ENCODE measurements at regions not wholly inside any gene's neighbourhood (a gene's known extent, or its start where the extent isn't known, plus 50 kb on each side); places are given as distances from the start of the nearest gene placed in this dataset.
"Not testable (repeated sequence)": the region's sequence is repeated elsewhere in the genome, so short reads cannot be mapped to it uniquely, and the experiment has no call there.

- Histone ChIP-seq H3K4me1 (no peaks in the 10 kb centered on the region), H3K27ac (no peak overlapping the region), H3K36me3 (no peaks in the 10 kb centered on the region), H3K4me3 (no peak overlapping the region), H3K27me3 (no peaks in the 10 kb centered on the region), H3K9me3 (no peaks in the 10 kb centered on the region)
- no peak for DNase-seq
- no peak for TF ChIP-seq CTCF (IDR thresholded peaks at IDR 0.05)
- intact Hi-C loops (cut with DNase I; ENCODE audit: low total_unique reads) = no loop called here
These were observed 142.4 kb downstream of the EPC1 start for GRCh38 chr10:32204606-32205005.

GRCh38 chr10:32199714-32200394 lies 143.6 kb upstream of the KIF5B start:
- Histone ChIP-seq H3K27ac (no peak overlapping the region), H3K36me3 (no peaks in the 10 kb centered on the region), H3K9me3 (no peaks in the 10 kb centered on the region), H3K4me1 (no peaks in the 10 kb centered on the region), H3K4me3 (no peak overlapping the region), H3K27me3 (no peaks in the 10 kb centered on the region)
- no peak for TF ChIP-seq CTCF (IDR thresholded peaks at IDR 0.05)
- DNase-seq = peak in 1 of 2 donors; percentile 46
- intact Hi-C loops (cut with DNase I; ENCODE audit: low total_unique reads) = loop anchor here (10.0 kb wide), 1 partner anchor 165 kb away; no protein-coding TSS in a partner anchor

DNA sequence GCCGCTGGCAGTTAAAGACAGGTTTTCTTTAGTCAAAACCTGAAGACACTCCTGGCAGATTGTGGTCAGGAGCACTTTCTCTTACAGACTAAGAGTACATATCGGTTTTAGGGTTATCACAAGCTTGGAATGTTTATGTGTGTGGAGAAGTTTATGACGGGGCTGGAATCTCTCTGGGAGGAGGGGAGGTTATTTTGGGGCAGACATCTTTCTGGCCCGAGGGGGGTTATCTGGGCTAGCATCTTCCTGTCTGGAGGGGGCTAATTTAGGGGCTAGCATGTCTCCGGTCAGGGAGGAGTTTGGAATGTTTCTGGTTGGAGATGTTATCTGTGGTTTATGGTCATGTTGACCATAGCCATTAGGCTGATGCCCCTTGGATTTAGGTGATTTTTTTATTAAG lies 141.2 kb upstream of the KIF5B start:
- Histone ChIP-seq H3K9me3 (no peaks in the 10 kb centered on the region), H3K27me3 (no peaks in the 10 kb centered on the region), H3K4me1 (no peaks in the 10 kb centered on the region), H3K4me3 (no peak overlapping the region), H3K27ac (no peak overlapping the region), H3K36me3 (no peaks in the 10 kb centered on the region)
- DNase-seq = no peak
- intact Hi-C loops (cut with DNase I; ENCODE audit: low total_unique reads) = loop anchor here (10.0 kb wide), 1 partner anchor 167 kb away; no protein-coding TSS in a partner anchor
- no peak for TF ChIP-seq CTCF (IDR thresholded peaks at IDR 0.05)

- DNase-seq = no peak
- H3K36me3 ChIP-seq = no peaks in the 10 kb centered on the region
- intact Hi-C loops (cut with DNase I; ENCODE audit: low total_unique reads) = loop anchor here (10.0 kb wide), 1 partner anchor 174 kb away; no protein-coding TSS in a partner anchor
- no peak overlapping the region for H3K4me3 ChIP-seq
- peak; percentile 68 to 77 for TF ChIP-seq CTCF (IDR thresholded peaks at IDR 0.05)
- peaks cover 0 to 4% (median 2%) of the 10 kb centered on the region in 4 donors for H3K4me1 ChIP-seq
- no peaks in the 10 kb centered on the region for H3K27me3 ChIP-seq
- H3K27ac ChIP-seq = no peak overlapping the region
- H3K9me3 ChIP-seq = no peaks in the 10 kb centered on the region
These were observed 134.8 kb upstream of the KIF5B start for GRCh38 chr10:32190890-32191491.

- no peak for DNase-seq
- Histone ChIP-seq H3K36me3 (no peaks in the 10 kb centered on the region), H3K27me3 (no peaks in the 10 kb centered on the region), H3K27ac (no peak overlapping the region), H3K4me3 (no peak overlapping the region), H3K9me3 (no peaks in the 10 kb centered on the region), H3K4me1 (peaks cover 0 to 4% (median 2%) of the 10 kb centered on the region in 4 donors)
- intact Hi-C loops (cut with DNase I; ENCODE audit: low total_unique reads) = loop anchor here (10.0 kb wide), 1 partner anchor 175 kb away; no protein-coding TSS in a partner anchor
- peak in 1 of 2 experiments; percentile 7 for TF ChIP-seq CTCF (IDR thresholded peaks at IDR 0.05)
These were observed 133.3 kb upstream of the KIF5B start for GRCh38 chr10:32189400-32190084.

DNA sequence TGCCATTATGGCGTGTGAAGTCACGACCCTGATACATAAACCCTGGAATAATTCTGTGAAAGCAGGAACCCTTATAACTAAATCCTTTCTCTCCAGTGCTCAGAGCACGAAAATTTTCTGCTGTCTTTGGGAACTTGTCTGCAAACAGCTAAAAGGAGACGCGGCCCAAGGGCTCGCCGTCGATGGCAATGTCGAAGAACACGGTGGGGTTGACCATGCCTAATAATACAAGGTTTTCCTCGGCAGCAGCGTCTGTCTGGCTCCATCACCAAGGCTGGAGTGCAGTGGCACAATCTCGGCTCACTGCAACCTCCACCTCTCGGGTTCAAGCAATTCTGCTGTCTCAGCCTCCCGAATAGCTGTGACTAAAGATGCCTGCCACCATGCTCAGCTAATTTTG lies 132.4 kb upstream of the KIF5B start:
- H3K27ac ChIP-seq; H3K36me3 ChIP-seq; DNase-seq; H3K4me1 ChIP-seq; H3K9me3 ChIP-seq; H3K4me3 ChIP-seq; intact Hi-C loops (cut with DNase I; ENCODE audit: low total_unique reads); H3K27me3 ChIP-seq: not testable (repeated sequence)

Measured in tibial artery (tissue), 4 donors.